Spleen (tissue), 7 donors: ENCODE measurements at regions not wholly inside any gene's neighbourhood (a gene's known extent, or its start where the extent isn't known, plus 50 kb on each side); places are given as distances from the start of the nearest gene placed in this dataset.

ENCODE experiments used
- CTCF ChIP-seq, 11 experiments: fragments of 200-600 bp in 7 of 11; fragments of 450-650 bp in 4 of 11; sonication (generic) in 4 of 11; IDR thresholded peaks in 8 of 11; conservative IDR thresholded peaks in 3 of 11; 1 replicate in 7 of 11; 2 replicates in 4 of 11; pipeline versions ENCODE4 v1.4.0 to v1.8.0; 2016 to 2021; ENCODE audit warnings: antibody characterized with exemption in 11 of 11, inconsistent platforms in 4 of 11, mild to moderate bottlenecking in 1 of 11
- POLR2A ChIP-seq, 3 donors: fragments of 450-650 bp; IDR thresholded peaks; one replicate each; pipeline ENCODE4 v1.5.1; 2017; ENCODE audit warnings: antibody characterized with exemption in 3 of 3, mild to moderate bottlenecking in 1 of 3
- donor health status: DM: no; HTN: no; CAD: no; lungs with moderate emphysema.
- donor health status: DM: no; HTN: no; CAD: no.
- donor health status: DM: no; HTN: no; CAD: no.

- TF ChIP-seq POLR2A (IDR thresholded peaks at IDR 0.05) (no peak), CTCF (IDR thresholded peaks at IDR 0.05 in 8 of 11, conservative IDR thresholded peaks at IDR 0.05 in 3 of 11) (no peak)
Observed at GRCh38 chr4:24303926-24304325, 280.4 kb downstream of the DHX15 start.
